GM10266 (cell line): ENCODE measurements at regions not wholly inside any gene's neighbourhood (a gene's known extent, or its start where the extent isn't known, plus 50 kb on each side); places are given as distances from the start of the nearest gene placed in this dataset.

ENCODE experiments used
- DNase-seq: peaks from one replicate; pipeline ENCODE4 v3.0.0; 2012; ENCODE audit errors: extremely low spot score
- CTCF ChIP-seq: IDR thresholded peaks from 2 replicates; pipeline ENCODE4 v1.5.1; 2012; ENCODE audit warnings: mild to moderate bottlenecking, low read depth; ENCODE audit not compliant: control insufficient read depth, insufficient read depth; ENCODE audit errors: missing control alignments

DNA sequence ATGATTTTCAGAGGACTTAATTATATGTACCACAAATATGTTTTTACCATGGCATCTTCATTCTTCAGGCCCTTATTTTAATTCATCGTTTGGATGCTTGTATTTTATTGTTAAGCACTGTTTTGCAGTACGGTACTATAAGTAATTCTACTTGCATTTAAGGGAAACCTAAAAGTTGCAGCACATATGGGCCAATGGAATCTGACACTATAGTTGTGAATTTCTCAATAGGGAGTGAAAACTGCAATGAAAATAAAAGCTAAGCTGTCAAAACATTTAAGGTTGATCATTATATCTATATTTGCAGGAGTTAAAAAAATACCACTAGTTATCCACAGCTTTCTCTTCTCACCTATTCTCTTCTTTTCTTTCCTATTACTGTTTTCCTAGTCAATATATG lies 1071.8 kb downstream of the MAT2B start:
- no peak for TF ChIP-seq CTCF
- DNase-seq = no peak

- no peak for TF ChIP-seq CTCF
- DNase-seq = no peak
These were observed 1072.3 kb downstream of the MAT2B start for GRCh38 chr5:164577742-164578141.

DNA sequence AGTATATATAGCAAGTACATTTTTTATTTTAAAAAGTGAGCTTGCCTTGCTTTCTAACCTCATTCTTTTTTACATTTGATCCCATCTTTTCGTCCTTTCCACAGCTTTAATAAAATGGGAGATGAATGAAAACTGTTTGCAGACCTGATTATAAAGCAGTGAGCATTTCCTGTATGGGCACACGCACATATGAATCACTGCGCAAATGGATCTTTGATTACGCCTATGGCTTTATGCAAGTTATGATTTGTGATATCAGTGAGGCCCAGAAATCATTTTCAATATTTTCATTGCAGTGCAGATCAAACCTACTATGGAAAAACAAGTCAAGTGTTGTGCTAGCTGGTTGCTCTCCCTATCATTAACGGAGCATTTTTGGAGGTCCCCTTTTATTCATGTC lies 1073.0 kb downstream of the MAT2B start:
- TF ChIP-seq CTCF = no peak
- no peak for DNase-seq

GRCh38 chr5:164578911-164579310 lies 1073.5 kb downstream of the MAT2B start:
- no peak for DNase-seq

GRCh38 chr5:164580155-164580554 lies 1074.7 kb downstream of the MAT2B start:
- no peak for TF ChIP-seq CTCF
- no peak for DNase-seq

More at GRCh38 chr5:164578911-164579310, 1073.5 kb downstream of the MAT2B start:
- no peak for TF ChIP-seq CTCF

GRCh38 chr5:164581889-164582288 lies 1076.5 kb downstream of the MAT2B start:
- DNase-seq = no peak
- TF ChIP-seq CTCF = no peak

- no peak for DNase-seq
- TF ChIP-seq CTCF = no peak
These were observed 1088.6 kb downstream of the MAT2B start for GRCh38 chr5:164593982-164594381.
